Adrenal gland (tissue), 9 donors: ENCODE measurements at regions not wholly inside any gene's neighbourhood (a gene's known extent, or its start where the extent isn't known, plus 50 kb on each side); places are given as distances from the start of the nearest gene placed in this dataset.

Experiments used
- DNase-seq, 7 donors: peaks; one replicate each; pipeline ENCODE4 v3.0.0-alpha.2; 2019 to 2020
- H3K27ac ChIP-seq, 5 donors: fragments of 200-600 bp; sonication (generic) in 4 of 5; 1 replicate in 3 of 5; 2 replicates in 2 of 5; pipeline versions ENCODE4 v1.5.1 to v1.8.0; 2016 to 2020; ENCODE audit warnings: mild to moderate bottlenecking in 1 of 5
- H3K27me3 ChIP-seq: fragments of 200-600 bp; 2 replicates; pipeline ENCODE4 v1.8.0; 2021
- H3K36me3 ChIP-seq, 2 donors: fragments of 200-600 bp; replicated peaks in 1 of 2; 1 replicate in 1 of 2; 2 replicates in 1 of 2; pipeline versions ENCODE4 v1.5.1 to v1.8.0; 2018 to 2022
- H3K4me1 ChIP-seq, 2 donors: fragments of 200-600 bp; replicated peaks in 1 of 2; 1 replicate in 1 of 2; 2 replicates in 1 of 2; pipeline versions ENCODE4 v1.5.1 to v1.8.0; 2018 to 2021
- H3K4me3 ChIP-seq, 4 donors: fragments of 200-600 bp; sonication (generic) in 3 of 4; one replicate each; pipeline ENCODE4 v1.5.1; 2016 to 2018
- H3K9me3 ChIP-seq, 3 donors: fragments of 200-600 bp; sonication (generic) in 1 of 3; replicated peaks in 1 of 3; 1 replicate in 2 of 3; 2 replicates in 1 of 3; pipeline versions ENCODE4 v1.5.1 to v1.8.0; 2016 to 2021
- POLR2A ChIP-seq, 2 donors: fragments of 450-650 bp; IDR thresholded peaks; one replicate each; pipeline ENCODE4 v1.6.1; 2017; ENCODE audit warnings: antibody characterized with exemption in 2 of 2, mild to moderate bottlenecking in 2 of 2, moderate library complexity in 1 of 2
- WGBS, 4 donors: extraction: QIAGEN DNeasy Blood & Tissue Kit in 2 of 4; methylation state at CpG; one replicate each; pipeline versions ENCODE4 v1.1.5 to v1.1.7; 2013 to 2017; 5-methylcytosine and 5-hydroxymethylcytosine counted together
- intact Hi-C, 2 donors: fragments of 100-400 bp; cut with DNase I; formaldehyde crosslinking; loops; one replicate each; pipeline versions ENCODE4 v1.14.1 to v1.15.0; 2022 to 2023
- TF ChIP-seq, protein P1 (sequence below), 6 experiments: fragments of 450-650 bp in 4 of 6; fragments of 200-600 bp in 2 of 6; sonication (generic) in 1 of 6; IDR thresholded peaks; 1 replicate in 5 of 6; 2 replicates in 1 of 6; pipeline versions ENCODE4 v1.5.1 to v1.8.0; 2016 to 2021; ENCODE audit warnings: antibody characterized with exemption in 6 of 6, mild to moderate bottlenecking in 2 of 6, moderate library complexity in 1 of 6
- donor health status: healthy with polysubstance abuse.
- donor health status: Bipolar disorder and iron deficiency.
- donor health status: DM: yes; HTN: yes; CAD: no.
- donor health status: DM: no; HTN: no; CAD: no.
- donor health status: DM: no; HTN: no; CAD: no.

DNA sequence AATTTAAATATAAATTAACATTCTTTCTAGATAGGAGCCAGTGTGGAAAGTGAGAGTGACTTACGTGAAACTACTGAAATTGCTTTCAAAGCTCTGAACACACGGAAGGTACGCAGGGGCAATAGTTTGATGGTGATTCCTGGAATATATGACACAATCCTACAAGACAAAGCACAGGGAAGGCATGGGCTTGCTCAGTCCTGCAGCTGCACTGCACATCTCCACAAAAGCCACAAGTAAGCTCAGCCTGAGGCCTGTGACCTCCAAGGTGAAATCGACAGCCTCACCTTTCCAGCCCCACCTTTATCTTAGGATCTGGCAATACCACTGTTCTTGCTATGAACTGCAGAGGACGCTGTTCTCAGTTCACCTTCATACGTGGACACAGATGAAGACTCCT is 109.3 kb upstream of the SCN10A start:
- no peak overlapping the region for H3K4me3 ChIP-seq
- WGBS, 4 donors, result 75 to 79% (median 76%) methylated on average over 6 of the region's 6 CpGs
- no peaks in the 10 kb centered on the region for H3K4me1 ChIP-seq
- TF ChIP-seq POLR2A (IDR thresholded peaks at IDR 0.05), result no peak
- TF ChIP-seq, protein P1, sequence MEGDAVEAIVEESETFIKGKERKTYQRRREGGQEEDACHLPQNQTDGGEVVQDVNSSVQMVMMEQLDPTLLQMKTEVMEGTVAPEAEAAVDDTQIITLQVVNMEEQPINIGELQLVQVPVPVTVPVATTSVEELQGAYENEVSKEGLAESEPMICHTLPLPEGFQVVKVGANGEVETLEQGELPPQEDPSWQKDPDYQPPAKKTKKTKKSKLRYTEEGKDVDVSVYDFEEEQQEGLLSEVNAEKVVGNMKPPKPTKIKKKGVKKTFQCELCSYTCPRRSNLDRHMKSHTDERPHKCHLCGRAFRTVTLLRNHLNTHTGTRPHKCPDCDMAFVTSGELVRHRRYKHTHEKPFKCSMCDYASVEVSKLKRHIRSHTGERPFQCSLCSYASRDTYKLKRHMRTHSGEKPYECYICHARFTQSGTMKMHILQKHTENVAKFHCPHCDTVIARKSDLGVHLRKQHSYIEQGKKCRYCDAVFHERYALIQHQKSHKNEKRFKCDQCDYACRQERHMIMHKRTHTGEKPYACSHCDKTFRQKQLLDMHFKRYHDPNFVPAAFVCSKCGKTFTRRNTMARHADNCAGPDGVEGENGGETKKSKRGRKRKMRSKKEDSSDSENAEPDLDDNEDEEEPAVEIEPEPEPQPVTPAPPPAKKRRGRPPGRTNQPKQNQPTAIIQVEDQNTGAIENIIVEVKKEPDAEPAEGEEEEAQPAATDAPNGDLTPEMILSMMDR (IDR thresholded peaks at IDR 0.05), result no peak
- no peak overlapping the region for H3K27ac ChIP-seq
- DNase-seq, result no peak
- no peaks in the 10 kb centered on the region for H3K9me3 ChIP-seq
- intact Hi-C loops, result no loop called here
- no peaks in the 10 kb centered on the region for H3K36me3 ChIP-seq
- no peaks in the 10 kb centered on the region for H3K27me3 ChIP-seq

GRCh38 chr3:38916706-38917105 is 100.7 kb upstream of the SCN10A start:
- no peak overlapping the region for H3K27ac ChIP-seq
- 89 to 100% (median 96%) methylated on average over 1 of the region's 1 CpG for WGBS, 4 donors
- DNase-seq, result no peak

GRCh38 chr3:38907426-38907825 is 91.4 kb upstream of the SCN10A start:
- WGBS, 4 donors, result 23 to 35% (median 31%) methylated on average over 1 of the region's 1 CpG
- intact Hi-C loops, result no loop called here
- H3K27ac ChIP-seq, result no peak overlapping the region
- no peak overlapping the region for H3K4me3 ChIP-seq
- H3K36me3 ChIP-seq, result no peaks in the 10 kb centered on the region
- no peaks in the 10 kb centered on the region for H3K27me3 ChIP-seq
- no peaks in the 10 kb centered on the region for H3K4me1 ChIP-seq
- no peaks in the 10 kb centered on the region for H3K9me3 ChIP-seq
- DNase-seq, result no peak
- no peak for TF ChIP-seq POLR2A (IDR thresholded peaks at IDR 0.05)
- TF ChIP-seq, protein P1 (IDR thresholded peaks at IDR 0.05), result no peak

More at GRCh38 chr3:38916706-38917105, 100.7 kb upstream of the SCN10A start:
- TF ChIP-seq, protein P1 (IDR thresholded peaks at IDR 0.05), result no peak
- TF ChIP-seq POLR2A (IDR thresholded peaks at IDR 0.05), result no peak
- intact Hi-C loops, result no loop called here
- no peaks in the 10 kb centered on the region for H3K4me1 ChIP-seq
- H3K9me3 ChIP-seq, result no peaks in the 10 kb centered on the region
- H3K27me3 ChIP-seq, result no peaks in the 10 kb centered on the region
- H3K4me3 ChIP-seq, result no peak overlapping the region
- no peaks in the 10 kb centered on the region for H3K36me3 ChIP-seq

- no peak overlapping the region for H3K4me3 ChIP-seq
- 77 to 80% (median 78%) methylated on average over 4 of the region's 4 CpGs for WGBS, 4 donors
These were observed 74.4 kb upstream of the SCN10A start for GRCh38 chr3:38890426-38890825.

More at GRCh38 chr3:38890426-38890825, 74.4 kb upstream of the SCN10A start:
- no peaks in the 10 kb centered on the region for H3K36me3 ChIP-seq
- DNase-seq, result no peak
- intact Hi-C loops, result no loop called here
- TF ChIP-seq, protein P1 (IDR thresholded peaks at IDR 0.05), result no peak
- no peak for TF ChIP-seq POLR2A (IDR thresholded peaks at IDR 0.05)
- no peaks in the 10 kb centered on the region for H3K27me3 ChIP-seq
- H3K9me3 ChIP-seq, result peaks cover 0 to 4% (median 0%) of the 10 kb centered on the region in 3 donors
- no peak overlapping the region for H3K27ac ChIP-seq
- H3K4me1 ChIP-seq, result no peaks in the 10 kb centered on the region
